Ascending aorta (tissue), 2 donors: ENCODE measurements at regions not wholly inside any gene's neighbourhood (a gene's known extent, or its start where the extent isn't known, plus 50 kb on each side); places are given as distances from the start of the nearest gene placed in this dataset.
"Not testable (repeated sequence)": the region's sequence is repeated elsewhere in the genome, so short reads cannot be mapped to it uniquely, and the experiment has no call there.

Experiments used
- DNase-seq, 2 donors: peaks; one replicate each; pipeline ENCODE4 v3.0.0-alpha.2; 2019; ENCODE audit warnings: low spot score in 2 of 2
- H3K27ac ChIP-seq, 2 donors: fragments of 200-600 bp; sonication (generic); one replicate each; pipeline ENCODE4 v1.5.1; 2016 to 2017; ENCODE audit warnings: mild to moderate bottlenecking in 1 of 2
- H3K27me3 ChIP-seq: fragments of 200-600 bp; sonication (generic); one replicate; pipeline ENCODE4 v1.5.1; 2017
- H3K36me3 ChIP-seq, 2 donors: fragments of 200-600 bp; sonication (generic); one replicate each; pipeline ENCODE4 v1.5.1; 2016
- H3K4me1 ChIP-seq, 2 donors: fragments of 200-600 bp; sonication (generic); one replicate each; pipeline ENCODE4 v1.5.1; 2016 to 2017; ENCODE audit warnings: mild to moderate bottlenecking in 1 of 2
- H3K4me3 ChIP-seq, 2 donors: fragments of 200-600 bp; sonication (generic); one replicate each; pipeline ENCODE4 v1.5.1; 2016 to 2017; ENCODE audit warnings: mild to moderate bottlenecking in 1 of 2
- H3K9me3 ChIP-seq, 2 donors: fragments of 200-600 bp; sonication (generic); one replicate each; pipeline ENCODE4 v1.5.1; 2016
- CTCF ChIP-seq, 3 experiments: fragments of 200-600 bp in 2 of 3; fragments of 450-650 bp in 1 of 3; sonication (generic) in 2 of 3; IDR thresholded peaks; one replicate each; pipeline ENCODE4 v1.5.1; 2016 to 2019; ENCODE audit warnings: antibody characterized with exemption in 3 of 3, mild to moderate bottlenecking in 1 of 3, moderate library complexity in 1 of 3
- intact Hi-C: fragments of 100-400 bp; cut with DNase I; formaldehyde crosslinking; loops from one replicate; pipeline ENCODE4 v1.15.1; 2023

DNA sequence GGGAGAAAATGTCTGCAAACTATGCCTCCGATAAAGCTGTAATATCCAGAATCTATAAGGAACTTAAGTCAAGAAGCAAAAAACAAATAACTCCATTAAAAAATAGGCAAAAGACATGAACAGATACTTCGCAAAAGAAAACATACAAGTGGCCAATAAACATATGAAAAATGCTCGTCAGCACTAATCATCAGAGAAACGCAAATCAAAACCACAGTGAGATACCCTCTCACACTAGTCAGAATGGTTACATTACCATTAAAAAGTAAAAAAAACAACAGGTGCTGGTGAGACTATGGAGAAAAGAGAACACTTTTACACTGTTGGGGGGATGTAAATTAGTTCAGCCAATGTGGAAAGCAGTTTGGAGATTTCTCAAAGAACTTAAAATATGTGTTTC, 498.5 kb upstream of the GRM7 start:
- Histone ChIP-seq H3K9me3 (no peaks in the 10 kb centered on the region), H3K36me3 (no peaks in the 10 kb centered on the region), H3K27ac (no peak overlapping the region), H3K4me3 (no peak overlapping the region), H3K27me3 (no peaks in the 10 kb centered on the region), H3K4me1 (no peaks in the 10 kb centered on the region)
- no peak for TF ChIP-seq CTCF (IDR thresholded peaks at IDR 0.05)
- intact Hi-C loops: no loop called here
- DNase-seq: no peak

GRCh38 chr3:6367171-6367570, 493.7 kb upstream of the GRM7 start:
- TF ChIP-seq CTCF (IDR thresholded peaks at IDR 0.05): no peak
- H3K27ac ChIP-seq: no peak overlapping the region
- intact Hi-C loops: no loop called here
- H3K4me3 ChIP-seq: no peak overlapping the region
- DNase-seq: no peak
- no peaks in the 10 kb centered on the region for H3K27me3 ChIP-seq
- no peaks in the 10 kb centered on the region for H3K4me1 ChIP-seq
- no peaks in the 10 kb centered on the region for H3K9me3 ChIP-seq
- no peaks in the 10 kb centered on the region for H3K36me3 ChIP-seq

DNA sequence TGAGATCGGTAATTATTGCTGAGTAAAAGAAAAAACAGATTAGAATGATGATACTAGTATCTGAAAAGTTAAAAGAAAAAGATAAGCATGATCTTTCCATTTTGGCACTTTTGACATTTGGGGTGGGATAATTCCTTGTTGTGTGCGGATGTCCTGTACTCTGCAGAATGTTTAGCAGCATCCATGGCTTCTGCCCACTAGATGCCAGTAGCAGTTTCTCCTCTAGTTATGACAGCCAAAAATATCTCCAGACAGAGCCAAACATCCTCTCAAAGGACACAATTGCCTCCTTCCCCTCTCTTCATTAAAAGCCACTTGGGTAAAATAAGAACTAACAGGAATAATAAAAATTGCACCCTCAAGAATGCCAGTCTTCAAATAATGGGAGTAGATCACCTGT, 468.8 kb upstream of the GRM7 start:
- H3K27ac ChIP-seq: no peak overlapping the region

GRCh38 chr3:6394944-6395343, 466.0 kb upstream of the GRM7 start:
- Histone ChIP-seq H3K4me1 (no peaks in the 10 kb centered on the region), H3K27ac (no peak overlapping the region), H3K9me3 (no peaks in the 10 kb centered on the region), H3K27me3 (no peaks in the 10 kb centered on the region), H3K36me3 (no peaks in the 10 kb centered on the region), H3K4me3 (no peak overlapping the region)
- intact Hi-C loops: no loop called here
- no peak for DNase-seq
- TF ChIP-seq CTCF (IDR thresholded peaks at IDR 0.05): no peak

More for the DNA sequence above, 468.8 kb upstream of the GRM7 start:
- Histone ChIP-seq H3K27me3 (no peaks in the 10 kb centered on the region), H3K36me3 (no peaks in the 10 kb centered on the region), H3K4me3 (no peak overlapping the region), H3K9me3 (no peaks in the 10 kb centered on the region), H3K4me1 (no peaks in the 10 kb centered on the region)
- intact Hi-C loops: no loop called here
- TF ChIP-seq CTCF (IDR thresholded peaks at IDR 0.05): no peak
- no peak for DNase-seq

DNA sequence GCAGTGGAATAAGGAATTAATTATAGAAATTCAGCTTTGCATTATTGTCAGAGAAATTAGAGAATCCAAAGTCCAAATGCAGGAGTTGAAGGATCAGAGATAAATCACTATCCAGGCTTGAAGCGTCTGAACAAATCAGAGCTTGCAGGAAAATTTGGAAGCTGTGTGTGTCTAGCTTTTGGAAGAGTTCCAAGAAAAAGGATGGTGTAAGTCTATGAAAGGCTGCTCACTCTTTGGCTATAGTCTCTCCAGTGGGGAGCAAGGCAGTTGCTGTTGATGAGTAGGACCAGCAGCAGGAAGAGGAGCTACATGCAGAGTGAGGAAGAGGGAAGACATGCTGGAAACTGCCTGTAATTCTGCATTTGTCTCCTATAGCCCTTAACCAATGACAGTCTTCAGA, 464.3 kb upstream of the GRM7 start:
- Histone ChIP-seq H3K9me3 (no peaks in the 10 kb centered on the region), H3K27me3 (no peaks in the 10 kb centered on the region), H3K27ac (no peak overlapping the region), H3K36me3 (no peaks in the 10 kb centered on the region), H3K4me1 (no peaks in the 10 kb centered on the region), H3K4me3 (no peak overlapping the region)
- intact Hi-C loops: no loop called here
- no peak for DNase-seq
- TF ChIP-seq CTCF (IDR thresholded peaks at IDR 0.05): no peak

- H3K36me3 ChIP-seq, H3K9me3 ChIP-seq, H3K4me3 ChIP-seq, H3K27me3 ChIP-seq, H3K27ac ChIP-seq, intact Hi-C loops, H3K4me1 ChIP-seq, DNase-seq: not testable (repeated sequence)
Observed at GRCh38 chr3:6402666-6403065, 458.2 kb upstream of the GRM7 start.

DNA sequence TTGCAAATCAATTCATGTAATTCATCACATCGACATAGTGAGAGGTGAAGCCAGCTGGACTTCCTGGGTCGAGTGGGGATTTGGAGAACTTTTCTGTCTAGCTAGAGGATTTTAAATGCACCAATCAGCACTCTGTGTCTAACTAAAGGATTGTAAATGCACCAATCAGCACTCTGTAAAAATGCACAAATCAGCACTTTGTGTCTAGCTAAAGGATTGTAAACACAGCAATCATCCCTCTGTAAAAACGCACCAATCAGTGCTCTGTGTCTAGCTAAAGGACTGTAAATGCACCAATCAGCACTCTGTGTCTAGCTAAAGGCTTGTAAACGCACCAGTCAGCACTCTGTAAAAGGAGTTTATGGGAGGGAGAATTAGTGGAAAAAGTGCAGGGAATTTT, 454.0 kb upstream of the GRM7 start:
- H3K4me1 ChIP-seq, intact Hi-C loops, DNase-seq, H3K9me3 ChIP-seq, H3K36me3 ChIP-seq, H3K4me3 ChIP-seq, H3K27me3 ChIP-seq, H3K27ac ChIP-seq: not testable (repeated sequence)
